ENCODE measurements at regions not wholly inside any gene's neighbourhood (a gene's known extent, or its start where the extent isn't known, plus 50 kb on each side); places are given as distances from the start of the nearest gene placed in this dataset.

DNA sequence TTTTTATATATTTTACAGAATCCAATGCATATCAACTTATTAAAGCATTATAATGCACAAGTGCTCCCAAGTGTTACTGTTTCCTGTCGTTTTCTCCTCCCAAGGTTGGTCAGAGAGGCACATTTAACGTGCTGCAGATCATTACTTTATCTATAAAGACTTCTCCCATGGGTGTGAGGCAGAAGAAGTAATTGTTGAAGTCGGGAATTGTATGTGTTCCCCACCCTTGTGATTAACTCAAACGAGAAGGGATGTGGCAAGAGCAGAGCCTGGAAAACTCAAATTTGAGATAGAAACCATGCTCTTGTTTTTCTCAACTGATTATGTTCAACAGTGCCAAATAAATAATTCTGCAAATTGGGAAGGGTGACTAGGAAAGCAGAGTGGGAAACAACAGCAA, 412.5 kb upstream of the ADAMTS5 start:
- TF ChIP-seq, protein P1, sequence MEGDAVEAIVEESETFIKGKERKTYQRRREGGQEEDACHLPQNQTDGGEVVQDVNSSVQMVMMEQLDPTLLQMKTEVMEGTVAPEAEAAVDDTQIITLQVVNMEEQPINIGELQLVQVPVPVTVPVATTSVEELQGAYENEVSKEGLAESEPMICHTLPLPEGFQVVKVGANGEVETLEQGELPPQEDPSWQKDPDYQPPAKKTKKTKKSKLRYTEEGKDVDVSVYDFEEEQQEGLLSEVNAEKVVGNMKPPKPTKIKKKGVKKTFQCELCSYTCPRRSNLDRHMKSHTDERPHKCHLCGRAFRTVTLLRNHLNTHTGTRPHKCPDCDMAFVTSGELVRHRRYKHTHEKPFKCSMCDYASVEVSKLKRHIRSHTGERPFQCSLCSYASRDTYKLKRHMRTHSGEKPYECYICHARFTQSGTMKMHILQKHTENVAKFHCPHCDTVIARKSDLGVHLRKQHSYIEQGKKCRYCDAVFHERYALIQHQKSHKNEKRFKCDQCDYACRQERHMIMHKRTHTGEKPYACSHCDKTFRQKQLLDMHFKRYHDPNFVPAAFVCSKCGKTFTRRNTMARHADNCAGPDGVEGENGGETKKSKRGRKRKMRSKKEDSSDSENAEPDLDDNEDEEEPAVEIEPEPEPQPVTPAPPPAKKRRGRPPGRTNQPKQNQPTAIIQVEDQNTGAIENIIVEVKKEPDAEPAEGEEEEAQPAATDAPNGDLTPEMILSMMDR (IDR thresholded peaks at IDR 0.05), result no peak
- no peak for TF ChIP-seq POLR2AphosphoS5 (IDR thresholded peaks at IDR 0.05)
